ENCODE measurements at regions not wholly inside any gene's neighbourhood (a gene's known extent, or its start where the extent isn't known, plus 50 kb on each side); places are given as distances from the start of the nearest gene placed in this dataset.

- TF ChIP-seq CTCF (IDR thresholded peaks at IDR 0.05; ENCODE audit: low read depth, low read length, missing input control) (no peak), YY1 (IDR thresholded peaks at IDR 0.05) (no peak), GABPA (IDR thresholded peaks at IDR 0.05 in 1 of 2, conservative IDR thresholded peaks at IDR 0.05 in 1 of 2) (no peak), REST (IDR thresholded peaks at IDR 0.05) (no peak), JUND (IDR thresholded peaks at IDR 0.05) (no peak), TAF1 (conservative IDR thresholded peaks at IDR 0.05) (no peak), RAD21 (IDR thresholded peaks at IDR 0.05) (no peak), RXRA (IDR thresholded peaks at IDR 0.05) (no peak)
Observed at GRCh38 chr4:158077835-158078234, 95.0 kb downstream of the GASK1B start.
